Activated naive CD4-positive, alpha-beta T cell treated with anti-CD3 and anti-CD28 coated beads for 36 hours (primary cell): ENCODE measurements at regions not wholly inside any gene's neighbourhood (a gene's known extent, or its start where the extent isn't known, plus 50 kb on each side); places are given as distances from the start of the nearest gene placed in this dataset.

ENCODE experiments used
- CTCF ChIA-PET: fragments of 350-600 bp; sonication (Branson Sonifier 250); formaldehyde crosslinking; loops from one replicate; lab custom pipeline; 2021; ENCODE audit warnings: antibody characterized with exemption; lab: Charles Lee
- DNase-seq: peaks from one replicate; pipeline ENCODE4 v3.0.0-alpha.2; 2020
- H3K27ac Mint-ChIP-seq: one replicate; pipeline ENCODE4 v1.8.0; 2021; ENCODE audit warnings: mild to moderate bottlenecking, mixed read lengths
- H3K27me3 Mint-ChIP-seq: one replicate; pipeline ENCODE4 v1.8.0; 2021; ENCODE audit warnings: low read depth, mixed read lengths
- H3K36me3 Mint-ChIP-seq: one replicate; pipeline ENCODE4 v1.8.0; 2021; ENCODE audit warnings: low read depth, mixed read lengths
- H3K4me1 Mint-ChIP-seq: one replicate; pipeline ENCODE4 v1.8.0; 2021; ENCODE audit warnings: low read depth, mixed read lengths
- H3K4me3 Mint-ChIP-seq: one replicate; pipeline ENCODE4 v1.8.0; 2021; ENCODE audit warnings: mild to moderate bottlenecking, moderate library complexity, mixed read lengths
- H3K9me3 Mint-ChIP-seq: one replicate; pipeline ENCODE4 v1.8.0; 2021; ENCODE audit warnings: mixed read lengths
- intact Hi-C: fragments of 100-400 bp; cut with micrococcal nuclease; formaldehyde crosslinking; loops from one replicate; pipeline ENCODE4 v1.15.1; 2023

- intact Hi-C loops: loop anchor here (2.0 kb wide), 1 partner anchor 272 kb away; the partner anchor contains the start of gene NFIL3
- Mint-ChIP-seq H3K4me3 (no peak overlapping the region), H3K4me1 (peaks cover 67% of the 10 kb centered on the region), H3K27ac (peak overlapping the region; percentile 89), H3K27me3 (peaks cover 2% of the 10 kb centered on the region), H3K9me3 (peaks cover 10% of the 10 kb centered on the region), H3K36me3 (peaks cover 3% of the 10 kb centered on the region)
- DNase-seq: no peak
- CTCF ChIA-PET: interaction anchor here (0.5 to 3.8 kb wide), 7 partner anchors 42 to 275 kb away, joined by 3 to 23 read pairs (median 3); no protein-coding TSS in a partner anchor
Measured at GRCh38 chr9:91150273-91150997, 211.3 kb downstream of the AUH start.

DNA sequence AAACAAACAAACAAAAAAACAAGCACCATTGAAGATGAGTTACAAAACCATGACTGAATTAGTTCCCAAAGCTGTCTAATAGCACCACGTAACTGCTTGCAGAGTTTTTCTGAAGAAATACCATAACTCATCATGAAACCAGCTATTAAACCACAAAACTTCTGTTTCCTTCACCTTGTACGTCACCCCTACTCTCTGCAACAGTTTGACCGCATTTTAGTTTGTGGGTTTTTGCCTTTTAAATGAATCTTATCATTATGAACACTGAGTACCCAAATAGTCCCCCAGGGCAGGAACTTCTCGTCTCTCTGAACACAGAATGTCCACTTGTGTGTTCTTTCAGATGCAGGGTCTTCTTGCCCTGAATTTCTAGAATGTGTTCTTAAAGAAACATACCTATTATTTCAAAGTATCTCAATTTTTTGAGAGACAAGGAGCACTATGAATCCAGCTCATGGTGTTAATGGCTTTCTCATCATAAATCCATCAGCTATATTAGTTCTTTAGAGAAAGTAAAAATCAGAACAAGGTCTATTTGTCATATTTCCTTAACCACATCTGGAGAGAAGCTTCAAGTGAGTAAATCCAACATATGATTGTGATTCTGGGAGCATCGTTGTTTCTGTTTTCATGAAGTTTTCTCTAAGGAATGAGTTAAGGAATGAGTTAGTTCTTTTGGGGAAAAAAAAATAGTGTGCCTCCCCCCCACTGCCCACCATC, 210.6 kb downstream of the AUH start:
- peak; percentile 66 for DNase-seq
- intact Hi-C loops: loop anchor here (1.0 to 2.0 kb wide), 12 partner anchors 13 to 561 kb away; partner anchors contain the start of gene NFIL3
- CTCF ChIA-PET: interaction anchor here (0.9 to 3.8 kb wide), 11 partner anchors 12 to 275 kb away, joined by 3 to 23 read pairs (median 3); no protein-coding TSS in a partner anchor
- Mint-ChIP-seq H3K36me3 (peaks cover 3% of the 10 kb centered on the region), H3K9me3 (peaks cover 10% of the 10 kb centered on the region), H3K27ac (peak overlapping the region; percentile 89), H3K27me3 (peaks cover 2% of the 10 kb centered on the region), H3K4me3 (peak overlapping the region; percentile 15), H3K4me1 (peaks cover 62% of the 10 kb centered on the region)

DNA sequence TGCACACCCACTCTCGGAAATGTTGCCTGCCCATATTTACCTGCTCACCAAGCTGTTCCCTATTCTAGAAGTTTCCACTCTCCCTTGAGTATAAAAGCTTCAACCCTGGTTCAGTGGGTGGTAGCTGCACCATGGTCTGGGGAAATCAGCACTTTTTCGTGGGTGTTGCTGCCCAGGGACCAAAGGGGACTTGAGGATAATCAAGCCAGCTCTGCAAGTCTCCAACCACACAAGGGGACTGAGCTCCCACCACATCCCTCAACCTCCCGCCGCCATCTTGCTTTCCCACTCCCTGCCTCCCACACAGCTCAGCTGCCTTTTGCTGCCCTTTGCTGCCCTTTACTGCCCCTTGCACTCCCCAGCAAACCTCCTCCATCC, 210.0 kb downstream of the AUH start:
- Mint-ChIP-seq H3K9me3 (peaks cover 10% of the 10 kb centered on the region), H3K27me3 (peaks cover 2% of the 10 kb centered on the region), H3K4me3 (peak overlapping the region; percentile 15), H3K4me1 (peaks cover 57% of the 10 kb centered on the region), H3K36me3 (peaks cover 3% of the 10 kb centered on the region), H3K27ac (peak overlapping the region; percentile 89)
- DNase-seq: no peak
- intact Hi-C loops: loop anchor here (1.0 to 2.0 kb wide), 12 partner anchors 13 to 561 kb away; partner anchors contain the start of gene NFIL3
- CTCF ChIA-PET: interaction anchor here (0.9 to 3.8 kb wide), 8 partner anchors 12 to 209 kb away, joined by 3 to 23 read pairs (median 4); no protein-coding TSS in a partner anchor

DNA sequence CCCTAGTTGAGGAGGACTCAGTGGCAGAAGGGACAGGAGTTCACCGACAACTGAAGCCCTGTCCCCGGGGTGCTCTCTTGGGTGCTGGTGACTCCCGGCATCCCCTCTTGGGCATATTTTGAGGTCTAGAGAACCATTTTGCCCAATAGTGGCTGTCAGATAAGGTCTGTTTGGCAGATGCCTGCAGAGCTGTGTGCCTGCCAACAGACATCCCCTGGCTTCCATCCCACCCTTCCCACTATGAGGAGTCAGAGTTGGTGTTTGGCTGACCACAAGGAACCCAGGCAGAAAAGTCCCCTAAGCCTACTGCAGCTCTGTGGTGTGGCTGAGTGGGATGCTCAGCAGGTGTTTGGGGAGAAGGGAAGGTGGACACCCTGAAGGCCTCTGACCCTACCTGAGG, 207.0 kb downstream of the AUH start:
- H3K36me3 Mint-ChIP-seq: peaks cover 1% of the 10 kb centered on the region
- no peak overlapping the region for H3K4me3 Mint-ChIP-seq
- no peak for DNase-seq
- peaks cover 30% of the 10 kb centered on the region for H3K4me1 Mint-ChIP-seq
- H3K9me3 Mint-ChIP-seq: peaks cover 7% of the 10 kb centered on the region
- H3K27ac Mint-ChIP-seq: no peak overlapping the region
- CTCF ChIA-PET: no interaction called here
- intact Hi-C loops: no loop called here
- peaks cover 2% of the 10 kb centered on the region for H3K27me3 Mint-ChIP-seq

DNA sequence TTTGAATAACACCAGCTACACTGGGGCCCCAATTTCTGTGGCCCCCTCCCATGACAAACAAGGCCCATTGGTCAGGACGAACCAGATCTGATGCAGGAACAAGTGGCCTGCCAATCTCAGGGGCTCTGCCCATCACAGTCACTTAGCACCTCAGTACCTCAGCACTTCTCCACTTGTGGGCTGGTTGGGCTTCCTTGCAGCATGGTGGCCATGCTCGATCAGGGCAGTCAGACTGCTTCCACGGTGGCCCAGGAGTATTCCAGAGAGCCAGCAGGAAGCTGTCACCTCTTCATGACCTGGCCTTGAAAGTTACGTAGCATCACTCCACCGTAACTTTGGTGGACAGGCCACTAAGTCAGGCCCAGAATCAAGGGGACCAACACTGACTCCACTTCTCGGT, 206.5 kb downstream of the AUH start:
- intact Hi-C loops: no loop called here
- Mint-ChIP-seq H3K27ac (no peak overlapping the region), H3K36me3 (peaks cover 1% of the 10 kb centered on the region), H3K9me3 (peaks cover 7% of the 10 kb centered on the region), H3K4me1 (peaks cover 29% of the 10 kb centered on the region), H3K27me3 (peaks cover 2% of the 10 kb centered on the region), H3K4me3 (no peak overlapping the region)
- DNase-seq: no peak
- CTCF ChIA-PET: interaction anchor here (0.6 kb wide), 1 partner anchor 55 kb away, joined by 5 read pairs; no protein-coding TSS in a partner anchor

- Mint-ChIP-seq H3K27me3 (peaks cover 2% of the 10 kb centered on the region), H3K4me1 (peaks cover 22% of the 10 kb centered on the region), H3K9me3 (peaks cover 2% of the 10 kb centered on the region), H3K36me3 (peaks cover under 1% of the 10 kb centered on the region), H3K27ac (no peak overlapping the region), H3K4me3 (no peak overlapping the region)
- no peak for DNase-seq
- CTCF ChIA-PET: no interaction called here
- intact Hi-C loops: no loop called here
Measured at GRCh38 chr9:91155746-91156376, 205.9 kb downstream of the AUH start.

DNA sequence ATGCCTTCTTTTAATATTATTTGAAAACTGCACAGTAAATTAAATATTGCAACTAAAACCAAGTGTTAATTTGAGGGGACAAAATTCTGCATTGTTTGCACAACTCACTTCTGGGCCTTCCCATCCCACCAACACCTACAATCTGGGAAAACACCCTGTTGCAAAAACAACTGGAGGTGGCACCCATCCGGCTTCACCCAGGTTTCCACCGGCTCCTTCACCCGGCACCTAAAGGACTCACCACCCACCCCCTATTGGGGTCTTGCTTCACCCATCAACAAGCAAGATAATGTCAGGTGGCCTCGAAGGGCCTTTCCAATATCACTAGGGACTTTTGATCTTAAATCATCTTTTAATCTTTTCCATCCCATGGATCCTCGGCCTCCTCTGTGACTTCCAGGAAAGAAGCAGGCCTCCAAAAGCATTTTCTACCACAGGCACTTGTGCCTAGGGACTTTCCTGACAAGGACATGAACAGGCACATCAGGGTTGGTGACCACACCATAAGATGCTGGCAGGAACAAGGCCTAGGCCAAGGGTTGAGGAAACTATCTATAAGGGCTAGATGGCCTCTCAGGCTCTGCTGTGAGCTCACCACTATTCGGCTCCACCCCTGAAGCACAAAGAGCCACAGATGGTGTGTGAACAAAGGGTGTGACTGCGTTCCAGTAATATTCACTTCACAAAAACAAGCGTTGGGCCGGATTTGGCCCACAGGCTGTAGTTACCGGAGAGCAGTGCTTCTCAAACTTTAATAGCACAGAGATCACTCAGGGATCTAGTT, 205.1 kb downstream of the AUH start:
- no peak overlapping the region for H3K27ac Mint-ChIP-seq
- H3K9me3 Mint-ChIP-seq: peaks cover 2% of the 10 kb centered on the region
- CTCF ChIA-PET: no interaction called here
- H3K4me3 Mint-ChIP-seq: no peak overlapping the region
- DNase-seq: no peak
- H3K4me1 Mint-ChIP-seq: peaks cover 17% of the 10 kb centered on the region
- peaks cover 2% of the 10 kb centered on the region for H3K27me3 Mint-ChIP-seq
- no peaks in the 10 kb centered on the region for H3K36me3 Mint-ChIP-seq
- intact Hi-C loops: no loop called here

GRCh38 chr9:91157883-91158282, 203.8 kb downstream of the AUH start:
- Mint-ChIP-seq H3K4me1 (peaks cover 14% of the 10 kb centered on the region), H3K36me3 (no peaks in the 10 kb centered on the region), H3K27ac (no peak overlapping the region), H3K9me3 (peaks cover 1% of the 10 kb centered on the region), H3K27me3 (peaks cover 7% of the 10 kb centered on the region), H3K4me3 (no peak overlapping the region)
- intact Hi-C loops: no loop called here
- CTCF ChIA-PET: interaction anchor here (0.6 kb wide), 1 partner anchor 33 kb away, joined by 4 read pairs; no protein-coding TSS in a partner anchor
- DNase-seq: no peak

GRCh38 chr9:91158286-91158685, 203.4 kb downstream of the AUH start:
- H3K27me3 Mint-ChIP-seq: peaks cover 9% of the 10 kb centered on the region
- no peak overlapping the region for H3K4me3 Mint-ChIP-seq
- no peaks in the 10 kb centered on the region for H3K9me3 Mint-ChIP-seq
- DNase-seq: no peak
- H3K4me1 Mint-ChIP-seq: peaks cover 16% of the 10 kb centered on the region
- CTCF ChIA-PET: interaction anchor here (0.6 kb wide), 1 partner anchor 33 kb away, joined by 4 read pairs; no protein-coding TSS in a partner anchor
- no peaks in the 10 kb centered on the region for H3K36me3 Mint-ChIP-seq
- H3K27ac Mint-ChIP-seq: no peak overlapping the region
- intact Hi-C loops: no loop called here

GRCh38 chr9:91158946-91159345, 202.8 kb downstream of the AUH start:
- no peaks in the 10 kb centered on the region for H3K9me3 Mint-ChIP-seq
- H3K36me3 Mint-ChIP-seq: no peaks in the 10 kb centered on the region

DNA sequence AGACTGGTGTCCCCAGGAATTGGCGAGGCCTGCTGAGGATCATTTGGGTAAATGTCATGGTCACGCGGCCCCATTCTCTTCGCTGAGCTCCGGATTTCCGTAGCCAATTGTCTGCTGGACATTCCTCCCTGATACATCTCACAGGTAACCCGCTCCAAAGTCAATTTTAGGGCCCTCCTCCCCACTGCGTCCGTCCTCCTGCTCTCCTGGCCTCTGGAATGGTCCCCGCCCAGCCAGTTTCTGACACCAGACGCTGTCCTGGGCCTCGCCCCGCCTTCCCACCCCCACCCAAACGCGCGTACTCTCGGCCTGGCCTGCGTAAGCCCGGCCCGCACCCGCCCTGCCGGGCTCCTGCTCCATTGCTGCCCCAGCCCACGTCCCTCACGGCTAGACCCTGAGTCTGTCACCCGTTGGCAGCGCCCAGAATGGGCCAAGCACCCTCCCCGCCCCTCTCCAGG, 202.0 kb downstream of the AUH start:
- H3K27me3 Mint-ChIP-seq: peaks cover 9% of the 10 kb centered on the region
- intact Hi-C loops: no loop called here
- no peaks in the 10 kb centered on the region for H3K9me3 Mint-ChIP-seq
- CTCF ChIA-PET: no interaction called here
- H3K4me1 Mint-ChIP-seq: peaks cover 30% of the 10 kb centered on the region
- DNase-seq: no peak
- H3K36me3 Mint-ChIP-seq: no peaks in the 10 kb centered on the region
- H3K27ac Mint-ChIP-seq: no peak overlapping the region
- no peak overlapping the region for H3K4me3 Mint-ChIP-seq

More at GRCh38 chr9:91158946-91159345, 202.8 kb downstream of the AUH start:
- H3K27me3 Mint-ChIP-seq: peaks cover 9% of the 10 kb centered on the region
- CTCF ChIA-PET: no interaction called here
- intact Hi-C loops: no loop called here
- no peak overlapping the region for H3K4me3 Mint-ChIP-seq
- H3K4me1 Mint-ChIP-seq: peaks cover 23% of the 10 kb centered on the region
- H3K27ac Mint-ChIP-seq: no peak overlapping the region
- no peak for DNase-seq
